Liver (tissue), 8 donors: ENCODE measurements at regions not wholly inside any gene's neighbourhood (a gene's known extent, or its start where the extent isn't known, plus 50 kb on each side); places are given as distances from the start of the nearest gene placed in this dataset.

ENCODE experiments used
- DNase-seq: peaks from one replicate; pipeline ENCODE4 v3.0.0-alpha.2; 2017; ENCODE audit warnings: low spot score
- H3K27ac ChIP-seq, 2 donors: one replicate each; pipeline ENCODE4 v1.7.0; 2013; ENCODE audit warnings: inconsistent platforms in 2 of 2, low read length in 2 of 2, control low read depth in 1 of 2, low read depth in 1 of 2, mild to moderate bottlenecking in 1 of 2
- H3K27me3 ChIP-seq, 4 donors: one replicate each; pipeline versions ENCODE4 v1.6.1 to v1.7.0; 2013; ENCODE audit warnings: low read length in 3 of 4, inconsistent platforms in 1 of 4, mild to moderate bottlenecking in 1 of 4, moderate library complexity in 1 of 4; ENCODE audit not compliant: control insufficient read depth in 4 of 4, insufficient read depth in 4 of 4
- H3K36me3 ChIP-seq, 4 donors: one replicate each; pipeline versions ENCODE4 v1.6.1 to v1.7.0; 2013; ENCODE audit warnings: low read length in 3 of 4, mild to moderate bottlenecking in 3 of 4, low read depth in 1 of 4, moderate library complexity in 1 of 4; ENCODE audit not compliant: control insufficient read depth in 4 of 4, insufficient read depth in 3 of 4
- H3K4me1 ChIP-seq, 4 donors: one replicate each; pipeline versions ENCODE4 v1.6.1 to v1.7.0; 2013; ENCODE audit warnings: low read length in 3 of 4, mild to moderate bottlenecking in 3 of 4, moderate library complexity in 1 of 4; ENCODE audit not compliant: control insufficient read depth in 4 of 4, insufficient read depth in 4 of 4
- H3K4me3 ChIP-seq, 3 donors: one replicate each; pipeline versions ENCODE4 v1.6.1 to v1.7.0; 2013; ENCODE audit warnings: low read length in 3 of 3, control low read depth in 1 of 3, low read depth in 1 of 3, mild to moderate bottlenecking in 1 of 3
- H3K9ac ChIP-seq, 2 donors: one replicate each; pipeline ENCODE4 v1.7.0; 2013; ENCODE audit warnings: low read length in 2 of 2, mild to moderate bottlenecking in 2 of 2, moderate library complexity in 2 of 2, control low read depth in 1 of 2, low read depth in 1 of 2
- H3K9me3 ChIP-seq, 4 donors: one replicate each; pipeline versions ENCODE4 v1.6.1 to v1.7.0; 2013; ENCODE audit warnings: low read length in 3 of 4; ENCODE audit not compliant: control insufficient read depth in 4 of 4
- EGR1 ChIP-seq, 2 donors: IDR thresholded peaks; 2 replicates each; pipeline ENCODE4 v1.6.1; 2016 to 2018; ENCODE audit warnings: antibody characterized with exemption in 2 of 2, low read depth in 2 of 2
- FOXA1 ChIP-seq: IDR thresholded peaks from 2 replicates; pipeline ENCODE4 v1.6.1; 2016; ENCODE audit warnings: antibody characterized with exemption
- FOXA2 ChIP-seq: IDR thresholded peaks from 2 replicates; pipeline ENCODE4 v1.6.1; 2016; ENCODE audit warnings: antibody characterized with exemption
- GABPA ChIP-seq, 2 donors: IDR thresholded peaks in 1 of 2; conservative IDR thresholded peaks in 1 of 2; 2 replicates each; pipeline ENCODE4 v1.6.1; 2016; ENCODE audit warnings: antibody characterized with exemption in 2 of 2, mild to moderate bottlenecking in 1 of 2, moderate library complexity in 1 of 2
- HNF4A ChIP-seq, 2 donors: conservative IDR thresholded peaks; 2 replicates each; pipeline ENCODE4 v1.6.1; 2016; ENCODE audit warnings: antibody characterized with exemption in 2 of 2, mild to moderate bottlenecking in 2 of 2
- HNF4G ChIP-seq: IDR thresholded peaks from 2 replicates; pipeline ENCODE4 v1.6.1; 2016; ENCODE audit warnings: antibody characterized with exemption
- JUND ChIP-seq, 2 donors: IDR thresholded peaks; 2 replicates each; pipeline ENCODE4 v1.6.1; 2016; ENCODE audit warnings: antibody characterized with exemption in 2 of 2
- NR2F2 ChIP-seq: IDR thresholded peaks from 2 replicates; pipeline ENCODE4 v1.6.1; 2016; ENCODE audit warnings: antibody characterized with exemption
- RAD21 ChIP-seq, 2 donors: IDR thresholded peaks; 2 replicates each; pipeline ENCODE4 v1.6.1; 2016; ENCODE audit warnings: antibody characterized with exemption in 2 of 2, mild to moderate bottlenecking in 2 of 2
- RXRA ChIP-seq, 2 donors: IDR thresholded peaks; 2 replicates each; pipeline ENCODE4 v1.6.1; 2017 to 2018; ENCODE audit warnings: antibody characterized with exemption in 2 of 2, mild to moderate bottlenecking in 1 of 2
- SP1 ChIP-seq: IDR thresholded peaks from 2 replicates; pipeline ENCODE4 v1.6.1; 2018; ENCODE audit warnings: antibody characterized with exemption, mild to moderate bottlenecking
- TAF1 ChIP-seq: conservative IDR thresholded peaks from 2 replicates; pipeline ENCODE4 v1.6.1; 2016; ENCODE audit warnings: antibody characterized with exemption, mild to moderate bottlenecking
- YY1 ChIP-seq: IDR thresholded peaks from 2 replicates; pipeline ENCODE4 v1.6.1; 2016; ENCODE audit warnings: antibody characterized with exemption, mild to moderate bottlenecking
- WGBS: extraction: QIAGEN DNeasy Blood & Tissue Kit; methylation state at CpG from one replicate; pipeline ENCODE4 v1.1.7; 2013; 5-methylcytosine and 5-hydroxymethylcytosine counted together
- TF ChIP-seq, protein P1 (sequence below): IDR thresholded peaks from 2 replicates; pipeline ENCODE4 v1.6.1; 2016; ENCODE audit warnings: antibody characterized with exemption
- TF ChIP-seq, protein P2 (sequence below): IDR thresholded peaks from 2 replicates; pipeline ENCODE4 v1.6.1; 2016; ENCODE audit warnings: antibody characterized with exemption
- TF ChIP-seq, protein P3 (sequence below): fragments of 150-350 bp; IDR thresholded peaks from 2 replicates; pipeline ENCODE4 v1.5.1; 2017; ENCODE audit warnings: improper control_type of control experiment, low read depth, low read length; ENCODE audit not compliant: missing input control
- TF ChIP-seq, protein P4 (sequence below): IDR thresholded peaks from 2 replicates; pipeline ENCODE4 v1.6.1; 2016; ENCODE audit warnings: antibody characterized with exemption
- TF ChIP-seq, protein P5 (sequence below): IDR thresholded peaks from 2 replicates; pipeline ENCODE4 v1.6.1; 2016; ENCODE audit warnings: antibody characterized with exemption, mild to moderate bottlenecking
- donor health status: healthy.
- donor health status: healthy.
- donor health status: healthy.
- donor health status: healthy.
- donor health status: healthy.

DNA sequence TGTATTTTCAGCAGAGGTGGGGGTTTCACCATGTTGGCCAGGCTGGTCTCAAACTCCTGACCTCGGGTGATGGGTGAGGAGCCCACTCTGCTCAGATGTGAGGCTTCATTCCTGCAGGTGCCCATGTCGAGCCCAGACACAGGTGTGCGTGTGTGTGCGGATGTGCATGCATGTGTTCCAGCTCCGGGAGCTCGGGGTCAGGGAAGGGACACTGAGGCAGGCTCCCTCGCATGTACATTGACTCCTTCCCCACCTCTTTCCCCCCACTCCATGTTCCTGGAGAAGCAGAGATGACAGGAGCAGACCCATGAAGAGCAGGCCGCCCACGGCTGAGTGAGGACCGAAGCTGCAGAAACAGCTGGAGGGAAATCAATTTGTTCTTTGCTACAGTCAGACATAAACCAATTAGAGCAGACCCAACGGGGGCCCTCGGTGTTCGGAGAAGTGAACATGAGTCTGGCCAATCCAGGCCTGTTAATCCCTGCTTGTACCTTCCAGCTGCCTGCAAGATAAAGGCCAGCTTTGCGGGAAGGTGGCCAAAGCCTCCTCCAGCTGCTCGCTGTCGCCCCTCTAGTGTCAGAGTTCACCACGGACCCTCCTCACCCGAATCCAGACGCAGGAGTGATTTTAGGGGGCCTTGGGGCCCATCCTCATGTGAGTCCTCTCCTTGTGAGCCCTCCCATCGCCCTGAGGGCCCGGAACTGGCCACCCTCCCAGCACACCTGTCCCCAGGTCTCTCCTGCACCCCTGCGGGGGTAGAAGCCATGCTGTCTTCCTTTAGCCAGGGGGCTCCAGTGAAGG, 321.0 kb upstream of the RTL1 start:
- peak; percentile 31 for DNase-seq
- TF ChIP-seq, protein P1, sequence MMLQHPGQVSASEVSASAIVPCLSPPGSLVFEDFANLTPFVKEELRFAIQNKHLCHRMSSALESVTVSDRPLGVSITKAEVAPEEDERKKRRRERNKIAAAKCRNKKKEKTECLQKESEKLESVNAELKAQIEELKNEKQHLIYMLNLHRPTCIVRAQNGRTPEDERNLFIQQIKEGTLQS: no peak
- TF ChIP-seq FOXA1 (no peak), HNF4G (no peak), HNF4A (conservative IDR thresholded peaks at IDR 0.05) (no peak), TAF1 (no peak), RAD21 (IDR thresholded peaks at IDR 0.05) (no peak), YY1 (no peak), NR2F2 (no peak), EGR1 (IDR thresholded peaks at IDR 0.05; ENCODE audit: low read depth in 2 of 2) (no peak), SP1 (no peak), FOXA2 (no peak), GABPA (IDR thresholded peaks at IDR 0.05 in 1 of 2, conservative IDR thresholded peaks at IDR 0.05 in 1 of 2) (no peak), JUND (IDR thresholded peaks at IDR 0.05) (no peak), RXRA (IDR thresholded peaks at IDR 0.05) (no peak)
- TF ChIP-seq, protein P2, sequence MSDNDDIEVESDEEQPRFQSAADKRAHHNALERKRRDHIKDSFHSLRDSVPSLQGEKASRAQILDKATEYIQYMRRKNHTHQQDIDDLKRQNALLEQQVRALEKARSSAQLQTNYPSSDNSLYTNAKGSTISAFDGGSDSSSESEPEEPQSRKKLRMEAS: no peak
- TF ChIP-seq, protein P3, sequence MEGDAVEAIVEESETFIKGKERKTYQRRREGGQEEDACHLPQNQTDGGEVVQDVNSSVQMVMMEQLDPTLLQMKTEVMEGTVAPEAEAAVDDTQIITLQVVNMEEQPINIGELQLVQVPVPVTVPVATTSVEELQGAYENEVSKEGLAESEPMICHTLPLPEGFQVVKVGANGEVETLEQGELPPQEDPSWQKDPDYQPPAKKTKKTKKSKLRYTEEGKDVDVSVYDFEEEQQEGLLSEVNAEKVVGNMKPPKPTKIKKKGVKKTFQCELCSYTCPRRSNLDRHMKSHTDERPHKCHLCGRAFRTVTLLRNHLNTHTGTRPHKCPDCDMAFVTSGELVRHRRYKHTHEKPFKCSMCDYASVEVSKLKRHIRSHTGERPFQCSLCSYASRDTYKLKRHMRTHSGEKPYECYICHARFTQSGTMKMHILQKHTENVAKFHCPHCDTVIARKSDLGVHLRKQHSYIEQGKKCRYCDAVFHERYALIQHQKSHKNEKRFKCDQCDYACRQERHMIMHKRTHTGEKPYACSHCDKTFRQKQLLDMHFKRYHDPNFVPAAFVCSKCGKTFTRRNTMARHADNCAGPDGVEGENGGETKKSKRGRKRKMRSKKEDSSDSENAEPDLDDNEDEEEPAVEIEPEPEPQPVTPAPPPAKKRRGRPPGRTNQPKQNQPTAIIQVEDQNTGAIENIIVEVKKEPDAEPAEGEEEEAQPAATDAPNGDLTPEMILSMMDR: no peak
- TF ChIP-seq, protein P4, sequence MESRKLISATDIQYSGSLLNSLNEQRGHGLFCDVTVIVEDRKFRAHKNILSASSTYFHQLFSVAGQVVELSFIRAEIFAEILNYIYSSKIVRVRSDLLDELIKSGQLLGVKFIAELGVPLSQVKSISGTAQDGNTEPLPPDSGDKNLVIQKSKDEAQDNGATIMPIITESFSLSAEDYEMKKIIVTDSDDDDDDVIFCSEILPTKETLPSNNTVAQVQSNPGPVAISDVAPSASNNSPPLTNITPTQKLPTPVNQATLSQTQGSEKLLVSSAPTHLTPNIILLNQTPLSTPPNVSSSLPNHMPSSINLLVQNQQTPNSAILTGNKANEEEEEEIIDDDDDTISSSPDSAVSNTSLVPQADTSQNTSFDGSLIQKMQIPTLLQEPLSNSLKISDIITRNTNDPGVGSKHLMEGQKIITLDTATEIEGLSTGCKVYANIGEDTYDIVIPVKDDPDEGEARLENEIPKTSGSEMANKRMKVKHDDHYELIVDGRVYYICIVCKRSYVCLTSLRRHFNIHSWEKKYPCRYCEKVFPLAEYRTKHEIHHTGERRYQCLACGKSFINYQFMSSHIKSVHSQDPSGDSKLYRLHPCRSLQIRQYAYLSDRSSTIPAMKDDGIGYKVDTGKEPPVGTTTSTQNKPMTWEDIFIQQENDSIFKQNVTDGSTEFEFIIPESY: no peak
- TF ChIP-seq, protein P5, sequence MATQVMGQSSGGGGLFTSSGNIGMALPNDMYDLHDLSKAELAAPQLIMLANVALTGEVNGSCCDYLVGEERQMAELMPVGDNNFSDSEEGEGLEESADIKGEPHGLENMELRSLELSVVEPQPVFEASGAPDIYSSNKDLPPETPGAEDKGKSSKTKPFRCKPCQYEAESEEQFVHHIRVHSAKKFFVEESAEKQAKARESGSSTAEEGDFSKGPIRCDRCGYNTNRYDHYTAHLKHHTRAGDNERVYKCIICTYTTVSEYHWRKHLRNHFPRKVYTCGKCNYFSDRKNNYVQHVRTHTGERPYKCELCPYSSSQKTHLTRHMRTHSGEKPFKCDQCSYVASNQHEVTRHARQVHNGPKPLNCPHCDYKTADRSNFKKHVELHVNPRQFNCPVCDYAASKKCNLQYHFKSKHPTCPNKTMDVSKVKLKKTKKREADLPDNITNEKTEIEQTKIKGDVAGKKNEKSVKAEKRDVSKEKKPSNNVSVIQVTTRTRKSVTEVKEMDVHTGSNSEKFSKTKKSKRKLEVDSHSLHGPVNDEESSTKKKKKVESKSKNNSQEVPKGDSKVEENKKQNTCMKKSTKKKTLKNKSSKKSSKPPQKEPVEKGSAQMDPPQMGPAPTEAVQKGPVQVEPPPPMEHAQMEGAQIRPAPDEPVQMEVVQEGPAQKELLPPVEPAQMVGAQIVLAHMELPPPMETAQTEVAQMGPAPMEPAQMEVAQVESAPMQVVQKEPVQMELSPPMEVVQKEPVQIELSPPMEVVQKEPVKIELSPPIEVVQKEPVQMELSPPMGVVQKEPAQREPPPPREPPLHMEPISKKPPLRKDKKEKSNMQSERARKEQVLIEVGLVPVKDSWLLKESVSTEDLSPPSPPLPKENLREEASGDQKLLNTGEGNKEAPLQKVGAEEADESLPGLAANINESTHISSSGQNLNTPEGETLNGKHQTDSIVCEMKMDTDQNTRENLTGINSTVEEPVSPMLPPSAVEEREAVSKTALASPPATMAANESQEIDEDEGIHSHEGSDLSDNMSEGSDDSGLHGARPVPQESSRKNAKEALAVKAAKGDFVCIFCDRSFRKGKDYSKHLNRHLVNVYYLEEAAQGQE: no peak
- Histone ChIP-seq H3K27me3 (no peaks in the 10 kb centered on the region), H3K4me3 (no peak overlapping the region), H3K4me1 (peaks cover 1 to 15% (median 8%) of the 10 kb centered on the region in 4 donors), H3K9me3 (no peaks in the 10 kb centered on the region), H3K9ac (no peak overlapping the region), H3K36me3 (no peaks in the 10 kb centered on the region), H3K27ac (no peak overlapping the region)
- WGBS: 86% methylated on average over 22 of the region's 22 CpGs
